ENCODE measurements at regions not wholly inside any gene's neighbourhood (a gene's known extent, or its start where the extent isn't known, plus 50 kb on each side); places are given as distances from the start of the nearest gene placed in this dataset.

DNA sequence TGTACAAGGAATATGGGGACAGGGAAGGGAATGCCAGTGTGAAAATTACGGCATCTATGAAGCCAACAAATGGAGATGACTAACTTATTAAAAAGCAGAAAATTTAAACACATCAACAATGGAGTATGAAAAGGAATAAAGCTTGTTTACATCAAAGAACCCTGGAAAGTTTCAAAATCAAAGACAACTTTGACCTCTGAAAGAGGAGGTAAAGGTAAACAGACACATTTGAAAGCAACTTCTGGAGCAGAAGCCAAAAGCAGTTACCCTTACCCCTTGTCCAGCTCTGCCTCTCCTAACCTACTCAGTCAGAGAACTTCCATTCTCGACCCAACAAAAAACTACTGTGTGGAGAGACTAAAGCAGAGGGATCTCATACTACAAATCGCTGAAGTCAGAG lies 184.3 kb downstream of the DUSP6 start:
- TF ChIP-seq POLR2AphosphoS5 (IDR thresholded peaks at IDR 0.05; ENCODE audit: borderline replicate concordance, low read depth, low read length), result no peak
- no peak for TF ChIP-seq FOXP2 (optimal IDR thresholded peaks at IDR 0.05; ENCODE audit: control extremely low read depth, extremely low read length, insufficient read depth)

Measured in SK-N-MC (cell line).